SK-N-SH (cell line): ENCODE measurements at regions not wholly inside any gene's neighbourhood (a gene's known extent, or its start where the extent isn't known, plus 50 kb on each side); places are given as distances from the start of the nearest gene placed in this dataset.

Experiments
- CHD2 ChIP-seq: fragments of 150-350 bp; IDR thresholded peaks from 2 replicates; pipeline ENCODE4 v1.6.1; 2018; ENCODE audit warnings: low read length; ENCODE audit not compliant: partially characterized antibody
- CTCF ChIP-seq: fragments of 200-600 bp; sonication (generic); IDR thresholded peaks from 2 replicates; pipeline ENCODE4 v1.6.1; 2017; ENCODE audit warnings: antibody characterized with exemption, mild to moderate bottlenecking, moderate library complexity
- FOSL2 ChIP-seq: IDR thresholded peaks from 2 replicates; pipeline ENCODE4 v1.4.0; 2012; ENCODE audit warnings: low read depth, mild to moderate bottlenecking, moderate library complexity, borderline replicate concordance
- MAX ChIP-seq: IDR thresholded peaks from 2 replicates; pipeline ENCODE4 v1.4.0; 2012; ENCODE audit warnings: low read depth
- NRF1 ChIP-seq: IDR thresholded peaks from 2 replicates; pipeline ENCODE4 v1.6.1; 2012; ENCODE audit warnings: low read depth, mild to moderate bottlenecking, low read length
- RCOR1 ChIP-seq: fragments of 150-350 bp; IDR thresholded peaks from 2 replicates; pipeline ENCODE4 v1.6.1; 2017; ENCODE audit warnings: antibody characterized with exemption, low read length
- RFX5 ChIP-seq: IDR thresholded peaks from 2 replicates; pipeline ENCODE4 v1.6.1; 2012; ENCODE audit warnings: mild to moderate bottlenecking, improper control_type of control experiment, low read length
- RXRA ChIP-seq: IDR thresholded peaks from 2 replicates; pipeline ENCODE4 v1.4.0; 2012; ENCODE audit warnings: low read depth, mild to moderate bottlenecking, borderline replicate concordance
- USF2 ChIP-seq: fragments of 150-350 bp; IDR thresholded peaks from 2 replicates; pipeline ENCODE4 v1.6.1; 2017; ENCODE audit warnings: antibody characterized with exemption, low read length, low read depth, borderline replicate concordance

DNA sequence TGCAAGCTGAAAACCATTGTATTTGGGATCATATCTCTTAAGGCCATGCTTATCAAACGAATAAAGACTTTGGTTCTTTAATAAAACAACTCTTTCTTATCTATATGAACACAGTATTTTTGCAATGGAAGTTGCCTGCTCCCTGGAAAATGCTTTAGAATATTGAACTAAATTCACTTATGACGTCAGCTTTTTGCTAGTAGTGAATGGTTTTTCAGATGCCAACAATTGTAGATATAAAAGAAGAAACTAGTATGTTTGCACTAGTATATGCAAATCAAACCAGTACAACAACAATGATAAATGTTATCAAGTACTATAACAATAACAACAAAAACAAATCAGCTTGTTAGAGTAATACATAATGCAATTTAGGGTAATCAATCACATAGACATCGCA lies 1462.9 kb downstream of the SUCLG1 start:
- TF ChIP-seq CHD2 (no peak), MAX (no peak), RCOR1 (no peak), USF2 (no peak), CTCF (no peak), RFX5 (no peak), NRF1 (no peak), FOSL2 (no peak), RXRA (no peak)
